Activated T-helper 17 cell treated with anti-CD3 and anti-CD28 coated beads, Interleukin-2, amount 50 U/mL, for 72 hours (primary cell): ENCODE measurements at regions not wholly inside any gene's neighbourhood (a gene's known extent, or its start where the extent isn't known, plus 50 kb on each side); places are given as distances from the start of the nearest gene placed in this dataset.

ENCODE experiments used
- ATAC-seq: fragments of 150-1000 bp; cut with Tn5 transposase; replicated peaks from 2 replicates; pipeline ENCODE4 v1.10.0; 2021; ENCODE audit warnings: mild to moderate bottlenecking, moderate library complexity
- H3K27ac Mint-ChIP-seq: one replicate; pipeline ENCODE4 v1.8.0; 2022; ENCODE audit warnings: mixed read lengths
- H3K27me3 Mint-ChIP-seq: one replicate; pipeline ENCODE4 v1.8.0; 2022; ENCODE audit warnings: mixed read lengths
- H3K36me3 Mint-ChIP-seq: one replicate; pipeline ENCODE4 v1.8.0; 2022; ENCODE audit warnings: low read depth, mild to moderate bottlenecking, mixed read lengths
- H3K4me1 Mint-ChIP-seq: one replicate; pipeline ENCODE4 v1.8.0; 2022; ENCODE audit warnings: mixed read lengths
- H3K4me3 Mint-ChIP-seq: one replicate; pipeline ENCODE4 v1.8.0; 2022; ENCODE audit warnings: mild to moderate bottlenecking, mixed read lengths
- H3K9me3 Mint-ChIP-seq: one replicate; pipeline ENCODE4 v1.8.0; 2022; ENCODE audit warnings: mixed read lengths

GRCh38 chr9:99412606-99413005 is 190.5 kb downstream of the SEC61B start:
- ATAC-seq = no peak
- H3K4me3 Mint-ChIP-seq = no peak overlapping the region
- H3K27me3 Mint-ChIP-seq = peaks cover 6% of the 10 kb centered on the region
- no peak overlapping the region for H3K27ac Mint-ChIP-seq
- no peaks in the 10 kb centered on the region for H3K4me1 Mint-ChIP-seq
- H3K9me3 Mint-ChIP-seq = no peaks in the 10 kb centered on the region
- no peaks in the 10 kb centered on the region for H3K36me3 Mint-ChIP-seq

DNA sequence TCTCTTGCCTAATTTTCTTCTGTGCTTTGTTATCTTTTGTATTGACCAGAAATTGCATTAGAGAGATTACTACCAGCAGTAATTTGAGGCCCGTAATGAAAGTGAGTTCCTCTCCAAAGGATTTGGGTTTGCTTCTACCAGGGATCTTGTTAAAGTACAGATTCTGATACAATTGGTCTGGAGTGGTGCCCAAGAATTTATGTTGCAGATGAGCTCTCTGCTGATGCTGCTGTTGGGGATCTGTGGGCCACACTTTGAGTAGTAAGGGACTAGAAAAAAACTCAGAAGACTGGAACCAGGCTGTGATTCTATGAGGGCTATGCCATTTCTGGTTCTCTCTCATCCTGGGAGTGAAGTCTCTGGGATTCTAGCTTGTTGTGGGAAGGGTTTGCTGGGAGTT is 192.2 kb downstream of the SEC61B start:
- no peaks in the 10 kb centered on the region for H3K9me3 Mint-ChIP-seq
- peaks cover 11% of the 10 kb centered on the region for H3K27me3 Mint-ChIP-seq
- no peak for ATAC-seq
- no peak overlapping the region for H3K4me3 Mint-ChIP-seq
- H3K4me1 Mint-ChIP-seq = no peaks in the 10 kb centered on the region
- no peak overlapping the region for H3K27ac Mint-ChIP-seq
- H3K36me3 Mint-ChIP-seq = no peaks in the 10 kb centered on the region

- H3K27me3 Mint-ChIP-seq = peaks cover 11% of the 10 kb centered on the region
- H3K9me3 Mint-ChIP-seq = no peaks in the 10 kb centered on the region
- H3K27ac Mint-ChIP-seq = no peak overlapping the region
- H3K36me3 Mint-ChIP-seq = no peaks in the 10 kb centered on the region
- no peak overlapping the region for H3K4me3 Mint-ChIP-seq
- ATAC-seq = no peak
- no peaks in the 10 kb centered on the region for H3K4me1 Mint-ChIP-seq
Observed at GRCh38 chr9:99415606-99416005, 193.5 kb downstream of the SEC61B start.

- ATAC-seq = no peak
- no peaks in the 10 kb centered on the region for H3K4me1 Mint-ChIP-seq
- H3K9me3 Mint-ChIP-seq = no peaks in the 10 kb centered on the region
- H3K27me3 Mint-ChIP-seq = peaks cover 11% of the 10 kb centered on the region
- no peaks in the 10 kb centered on the region for H3K36me3 Mint-ChIP-seq
- no peak overlapping the region for H3K27ac Mint-ChIP-seq
- H3K4me3 Mint-ChIP-seq = no peak overlapping the region
Observed at GRCh38 chr9:99416007-99416406, 193.9 kb downstream of the SEC61B start.

GRCh38 chr9:99419070-99419469 is 197.0 kb downstream of the SEC61B start:
- no peaks in the 10 kb centered on the region for H3K4me1 Mint-ChIP-seq
- ATAC-seq = no peak
- no peaks in the 10 kb centered on the region for H3K36me3 Mint-ChIP-seq
- peaks cover 9% of the 10 kb centered on the region for H3K27me3 Mint-ChIP-seq
- H3K27ac Mint-ChIP-seq = no peak overlapping the region
- H3K4me3 Mint-ChIP-seq = no peak overlapping the region
- no peaks in the 10 kb centered on the region for H3K9me3 Mint-ChIP-seq

- peaks cover 19% of the 10 kb centered on the region for H3K27me3 Mint-ChIP-seq
- no peaks in the 10 kb centered on the region for H3K36me3 Mint-ChIP-seq
- no peak overlapping the region for H3K27ac Mint-ChIP-seq
- no peaks in the 10 kb centered on the region for H3K4me1 Mint-ChIP-seq
- no peak overlapping the region for H3K4me3 Mint-ChIP-seq
- H3K9me3 Mint-ChIP-seq = no peaks in the 10 kb centered on the region
- ATAC-seq = no peak
Observed at GRCh38 chr9:99421369-99421768, 199.3 kb downstream of the SEC61B start.

- H3K4me3 Mint-ChIP-seq = no peak overlapping the region
- no peaks in the 10 kb centered on the region for H3K4me1 Mint-ChIP-seq
- no peaks in the 10 kb centered on the region for H3K9me3 Mint-ChIP-seq
- H3K27ac Mint-ChIP-seq = no peak overlapping the region
- no peak for ATAC-seq
- H3K27me3 Mint-ChIP-seq = peaks cover 23% of the 10 kb centered on the region
- H3K36me3 Mint-ChIP-seq = no peaks in the 10 kb centered on the region
Observed at GRCh38 chr9:99425124-99425523, 203.0 kb downstream of the SEC61B start.

DNA sequence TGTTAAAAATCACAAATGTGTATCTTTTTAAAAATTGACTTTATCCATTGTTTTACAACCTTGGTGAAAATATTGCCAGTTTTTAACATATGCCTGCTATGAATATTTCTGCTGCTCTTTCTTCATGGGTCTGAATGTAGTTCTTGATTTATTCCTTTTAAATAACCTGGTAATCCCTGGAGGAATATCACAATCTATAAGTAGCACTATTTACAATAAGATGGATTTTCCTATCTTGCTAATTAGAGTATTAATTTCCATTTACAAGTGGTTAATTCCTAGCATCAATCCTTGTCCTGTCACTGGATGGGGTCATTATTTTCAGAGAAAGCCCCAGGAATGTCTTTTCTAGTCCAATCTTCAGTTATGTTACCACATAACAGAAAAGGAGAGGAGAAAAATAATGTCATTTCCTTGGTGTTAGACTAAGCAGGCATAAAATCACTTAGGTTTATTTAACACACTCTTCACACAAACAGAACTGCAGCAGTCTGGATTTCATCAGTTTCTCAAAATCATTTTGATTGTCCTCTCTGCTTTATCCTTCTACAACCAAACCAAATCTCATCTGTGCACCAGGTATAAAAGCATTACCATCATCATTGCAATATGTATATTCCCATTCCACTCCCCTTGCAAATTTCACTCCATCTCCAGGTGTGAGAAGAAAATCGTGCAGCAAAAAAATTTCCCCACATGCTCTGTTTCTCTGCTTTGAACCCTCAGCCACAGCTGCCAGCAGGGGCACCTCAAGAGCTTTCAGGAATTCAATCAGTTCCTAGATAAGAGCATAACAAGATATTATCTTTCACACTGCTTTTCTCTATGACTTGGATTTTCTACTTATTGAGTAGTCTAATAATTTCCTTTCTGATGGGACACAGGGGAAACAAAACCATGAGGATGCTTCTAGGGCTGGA is 204.1 kb downstream of the SEC61B start:
- no peak for ATAC-seq
- Mint-ChIP-seq H3K9me3 (no peaks in the 10 kb centered on the region), H3K4me1 (no peaks in the 10 kb centered on the region), H3K36me3 (no peaks in the 10 kb centered on the region), H3K4me3 (no peak overlapping the region), H3K27ac (no peak overlapping the region), H3K27me3 (peaks cover 23% of the 10 kb centered on the region)

DNA sequence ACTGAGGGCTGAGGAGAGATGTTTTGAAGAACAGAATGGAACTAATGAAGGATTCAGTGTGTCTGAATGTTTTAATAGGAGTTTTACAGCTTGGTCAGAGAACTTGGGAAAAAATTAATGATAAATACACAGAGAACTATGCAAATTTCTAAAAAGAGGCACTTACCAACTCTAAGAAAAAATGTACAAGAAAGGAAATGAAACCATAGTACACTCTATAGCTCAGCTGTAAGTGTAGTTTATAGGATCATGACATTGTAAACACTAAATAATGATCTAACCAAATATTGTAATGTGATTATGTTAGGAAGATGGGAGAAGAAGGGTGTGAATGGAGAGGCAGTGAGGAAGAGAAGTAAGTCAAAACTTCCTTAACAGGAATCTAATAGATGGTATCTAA is 205.2 kb downstream of the SEC61B start:
- peaks cover 21% of the 10 kb centered on the region for H3K27me3 Mint-ChIP-seq
- H3K4me3 Mint-ChIP-seq = no peak overlapping the region
- H3K4me1 Mint-ChIP-seq = no peaks in the 10 kb centered on the region
- H3K9me3 Mint-ChIP-seq = no peaks in the 10 kb centered on the region
- no peak for ATAC-seq
- no peak overlapping the region for H3K27ac Mint-ChIP-seq
- no peaks in the 10 kb centered on the region for H3K36me3 Mint-ChIP-seq

- peaks cover 18% of the 10 kb centered on the region for H3K27me3 Mint-ChIP-seq
- H3K4me1 Mint-ChIP-seq = peaks cover 6% of the 10 kb centered on the region
- H3K9me3 Mint-ChIP-seq = no peaks in the 10 kb centered on the region
- no peak overlapping the region for H3K27ac Mint-ChIP-seq
- ATAC-seq = peak; percentile 38
- H3K4me3 Mint-ChIP-seq = no peak overlapping the region
- H3K36me3 Mint-ChIP-seq = no peaks in the 10 kb centered on the region
Observed at GRCh38 chr9:99430301-99430700, 208.2 kb downstream of the SEC61B start.

DNA sequence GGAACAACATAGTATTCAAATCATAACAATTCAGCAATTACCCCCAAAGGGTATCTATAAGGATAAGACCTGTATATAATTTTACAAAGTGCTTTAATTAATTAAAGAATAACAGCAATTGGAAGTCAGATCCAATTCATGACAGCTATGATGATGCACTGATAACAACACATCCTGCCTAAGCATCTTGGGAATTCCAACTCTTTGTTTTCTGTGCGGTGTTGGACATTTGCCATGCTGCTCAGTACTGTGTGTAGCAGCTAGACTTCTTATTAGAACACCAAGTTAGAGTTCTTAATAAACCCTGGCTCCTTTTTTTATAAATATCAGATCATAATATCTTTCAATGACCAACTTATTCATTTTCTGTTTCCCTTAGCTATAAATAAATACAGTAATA is 209.0 kb downstream of the SEC61B start:
- peaks cover 6% of the 10 kb centered on the region for H3K4me1 Mint-ChIP-seq
- no peaks in the 10 kb centered on the region for H3K9me3 Mint-ChIP-seq
- no peaks in the 10 kb centered on the region for H3K36me3 Mint-ChIP-seq
- no peak for ATAC-seq
- no peak overlapping the region for H3K27ac Mint-ChIP-seq
- peaks cover 14% of the 10 kb centered on the region for H3K27me3 Mint-ChIP-seq
- no peak overlapping the region for H3K4me3 Mint-ChIP-seq

GRCh38 chr9:99432075-99432474 is 210.0 kb downstream of the SEC61B start:
- peaks cover 7% of the 10 kb centered on the region for H3K27me3 Mint-ChIP-seq
- no peak for ATAC-seq
- no peak overlapping the region for H3K4me3 Mint-ChIP-seq
- no peak overlapping the region for H3K27ac Mint-ChIP-seq
- no peaks in the 10 kb centered on the region for H3K9me3 Mint-ChIP-seq
- H3K36me3 Mint-ChIP-seq = no peaks in the 10 kb centered on the region
- peaks cover 6% of the 10 kb centered on the region for H3K4me1 Mint-ChIP-seq

DNA sequence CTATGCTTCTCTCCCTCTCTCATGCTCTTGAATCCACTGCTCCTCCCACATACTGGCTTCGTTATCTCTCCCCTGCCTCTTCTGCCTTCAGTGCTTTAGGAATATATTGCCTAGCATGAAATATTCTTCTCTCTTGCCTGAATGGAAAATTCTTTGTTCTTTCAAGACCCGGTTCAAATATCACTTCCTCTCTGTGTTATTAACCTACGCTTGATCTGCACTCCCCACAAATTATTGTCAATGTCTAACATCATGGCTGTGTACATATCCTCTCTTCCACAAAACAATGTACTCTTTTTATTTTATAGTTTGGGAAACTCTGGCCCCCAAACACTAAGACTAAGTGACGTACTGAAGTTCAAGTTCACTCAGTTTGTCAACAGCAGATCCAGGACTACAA is 211.0 kb downstream of the SEC61B start:
- ATAC-seq = no peak
- H3K27me3 Mint-ChIP-seq = peaks cover under 1% of the 10 kb centered on the region
- H3K4me1 Mint-ChIP-seq = peaks cover 6% of the 10 kb centered on the region
- H3K4me3 Mint-ChIP-seq = peak overlapping the region; percentile 21
- H3K27ac Mint-ChIP-seq = peak overlapping the region; percentile 88
- no peaks in the 10 kb centered on the region for H3K36me3 Mint-ChIP-seq
- no peaks in the 10 kb centered on the region for H3K9me3 Mint-ChIP-seq

DNA sequence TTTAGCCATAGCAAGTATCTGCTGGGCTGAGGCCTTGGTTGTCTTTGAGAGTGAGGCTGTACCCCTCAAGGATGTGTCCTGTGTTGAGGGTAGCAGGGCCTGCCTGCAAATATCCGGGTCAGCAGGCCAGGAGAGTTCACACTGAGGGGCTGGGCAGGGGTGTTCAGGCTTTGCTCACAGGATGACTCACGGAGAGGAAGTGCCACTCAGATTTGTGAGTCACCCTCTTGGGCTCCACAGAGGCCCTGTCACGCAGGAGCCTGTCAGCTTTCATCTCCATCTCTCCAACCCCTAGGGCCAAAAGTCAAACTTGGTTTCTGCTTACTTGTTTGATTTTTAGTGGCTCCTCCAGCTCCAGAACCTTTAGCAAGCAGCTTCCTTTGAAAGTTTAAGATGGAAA is 211.5 kb downstream of the SEC61B start:
- peak; percentile 99 for ATAC-seq
- peak overlapping the region; percentile 21 for H3K4me3 Mint-ChIP-seq
- H3K36me3 Mint-ChIP-seq = no peaks in the 10 kb centered on the region
- peaks cover 6% of the 10 kb centered on the region for H3K4me1 Mint-ChIP-seq
- H3K9me3 Mint-ChIP-seq = no peaks in the 10 kb centered on the region
- peaks cover 3% of the 10 kb centered on the region for H3K27me3 Mint-ChIP-seq
- H3K27ac Mint-ChIP-seq = peak overlapping the region; percentile 88

- Mint-ChIP-seq H3K36me3 (no peaks in the 10 kb centered on the region), H3K4me1 (peaks cover 6% of the 10 kb centered on the region), H3K4me3 (no peak overlapping the region), H3K9me3 (no peaks in the 10 kb centered on the region), H3K27me3 (peaks cover 3% of the 10 kb centered on the region), H3K27ac (no peak overlapping the region)
- ATAC-seq = no peak
Observed at GRCh38 chr9:99436616-99437015, 214.5 kb downstream of the SEC61B start.
